IMR-90 (cell line): ENCODE measurements at regions not wholly inside any gene's neighbourhood (a gene's known extent, or its start where the extent isn't known, plus 50 kb on each side); places are given as distances from the start of the nearest gene placed in this dataset.
A peak's percentile ranks its signal among the peaks of the same experiment; 100 is the strongest.

ENCODE experiments used
- ATAC-seq: fragments of 200-7000 bp; cut with Tn5 transposase; 2 replicates; pipeline ENCODE4 v1.9.1; 2020; ENCODE audit warnings: low read depth, mild to moderate bottlenecking, moderate library complexity
- BruUV-seq: library from RNA; stranded (reverse); fragments of 400-500 nt; replicated peaks from 2 replicates; lab custom pipeline; 2021; lab: Mats Ljungman, UMichigan
- CTCF ChIA-PET: fragments of 300-600 bp; formaldehyde crosslinking; extraction: SDS; loops from one replicate; lab custom pipeline; 2021; ENCODE audit warnings: antibody characterized with exemption; lab: Yijun Ruan, JAX
- POLR2A ChIA-PET: fragments of 300-600 bp; sonication (Branson Sonifier 250); formaldehyde crosslinking; loops from one replicate; lab custom pipeline; 2022; ENCODE audit warnings: antibody characterized with exemption; ENCODE audit not compliant: unreplicated experiment; lab: Charles Lee
- DNase-seq: peaks from one replicate; pipeline ENCODE4 v3.0.0; 2013
- H2AFZ ChIP-seq: replicated peaks from 2 replicates; pipeline ENCODE3; 2013; ENCODE audit warnings: low read length, mild to moderate bottlenecking; ENCODE audit not compliant: poor library complexity
- H2AK5ac ChIP-seq: 2 replicates; pipeline ENCODE4 v1.6.1; 2013; ENCODE audit warnings: low read depth, low read length, inconsistent platforms
- H2AK9ac ChIP-seq: replicated peaks from 2 replicates; pipeline ENCODE3; 2013; ENCODE audit warnings: mild to moderate bottlenecking, low read depth, low read length, moderate library complexity; ENCODE audit not compliant: poor library complexity
- H2BK120ac ChIP-seq: 2 replicates; pipeline ENCODE4 v1.6.1; 2013; ENCODE audit warnings: low read depth, low read length, inconsistent platforms
- H2BK15ac ChIP-seq: 3 replicates; pipeline ENCODE4 v1.6.1; 2013; ENCODE audit warnings: low read depth, low read length, inconsistent platforms
- H2BK20ac ChIP-seq: 2 replicates; pipeline ENCODE4 v1.6.1; 2013; ENCODE audit warnings: low read depth, mild to moderate bottlenecking, inconsistent platforms, low read length, moderate library complexity
- H2BK5ac ChIP-seq: 2 replicates; pipeline ENCODE4 v1.6.1; 2013; ENCODE audit warnings: mild to moderate bottlenecking, low read depth, low read length, inconsistent platforms; ENCODE audit not compliant: poor library complexity, severe bottlenecking
- H3K14ac ChIP-seq: replicated peaks from 2 replicates; pipeline ENCODE4 v1.6.1; 2013; ENCODE audit warnings: low read depth, low read length, inconsistent platforms
- H3K18ac ChIP-seq: 2 replicates; pipeline ENCODE4 v1.6.1; 2013; ENCODE audit warnings: low read depth, low read length, control low read depth
- H3K23ac ChIP-seq: 2 replicates; pipeline ENCODE4 v1.6.1; 2013; ENCODE audit warnings: low read depth, low read length, inconsistent platforms
- H3K27ac ChIP-seq: 2 replicates; pipeline ENCODE4 v1.5.1; 2013; ENCODE audit warnings: mild to moderate bottlenecking, control low read depth, low read length; ENCODE audit not compliant: insufficient read depth
- H3K27me3 ChIP-seq: 2 replicates; pipeline ENCODE4 v1.6.1; 2013; ENCODE audit warnings: low read length; ENCODE audit not compliant: control insufficient read depth, insufficient read depth
- H3K36me3 ChIP-seq: 2 replicates; pipeline ENCODE4 v1.6.1; 2013; ENCODE audit warnings: low read length, mixed read lengths; ENCODE audit not compliant: control insufficient read depth, insufficient read depth
- H3K4ac ChIP-seq: 2 replicates; pipeline ENCODE4 v1.6.1; 2013; ENCODE audit warnings: low read depth, low read length, inconsistent platforms
- H3K4me1 ChIP-seq: 2 replicates; pipeline ENCODE4 v1.6.1; 2013; ENCODE audit warnings: low read length, mixed read lengths; ENCODE audit not compliant: control insufficient read depth, insufficient read depth
- H3K4me2 ChIP-seq: 2 replicates; pipeline ENCODE4 v1.6.1; 2013; ENCODE audit warnings: low read depth, mild to moderate bottlenecking, control low read depth, low read length, moderate library complexity
- H3K4me3 ChIP-seq: 2 replicates; pipeline ENCODE4 v1.5.1; 2013; ENCODE audit warnings: low read depth, mild to moderate bottlenecking, control low read depth, low read length, moderate library complexity; ENCODE audit not compliant: insufficient read depth
- H3K56ac ChIP-seq: 2 replicates; pipeline ENCODE4 v1.6.1; 2013; ENCODE audit warnings: low read length, inconsistent platforms; ENCODE audit not compliant: insufficient read depth; ENCODE audit errors: extremely low read depth
- H3K79me1 ChIP-seq, 2 experiments: 2 replicates each; pipeline ENCODE4 v1.6.1; 2013; ENCODE audit warnings: low read length in 2 of 2, inconsistent platforms in 1 of 2, low read depth in 1 of 2
- H3K9ac ChIP-seq: 2 replicates; pipeline ENCODE4 v1.6.1; 2013; ENCODE audit warnings: low read depth, low read length, control low read depth
- H3K9me1 ChIP-seq: 2 replicates; pipeline ENCODE4 v1.6.1; 2013; ENCODE audit warnings: low read length, inconsistent platforms; ENCODE audit not compliant: insufficient read depth
- H3K9me3 ChIP-seq: 2 replicates; pipeline ENCODE4 v1.6.1; 2013; ENCODE audit warnings: low read length; ENCODE audit not compliant: control insufficient read depth, insufficient read depth
- H4K20me1 ChIP-seq: 2 replicates; pipeline ENCODE4 v1.6.1; 2013; ENCODE audit warnings: low read length, inconsistent platforms; ENCODE audit not compliant: insufficient read depth
- H4K5ac ChIP-seq: 2 replicates; pipeline ENCODE4 v1.6.1; 2013; ENCODE audit warnings: mild to moderate bottlenecking, low read depth, low read length, control low read depth
- H4K8ac ChIP-seq, 2 experiments: 2 replicates each; pipeline ENCODE4 v1.6.1; 2013; ENCODE audit warnings: low read depth in 2 of 2, low read length in 2 of 2, control low read depth in 1 of 2, inconsistent platforms in 1 of 2
- H4K91ac ChIP-seq: 2 replicates; pipeline ENCODE4 v1.6.1; 2013; ENCODE audit warnings: low read depth, low read length, inconsistent platforms; ENCODE audit not compliant: insufficient read depth
- CEBPB ChIP-seq: IDR thresholded peaks from 2 replicates; pipeline ENCODE4 v1.6.1; 2012; ENCODE audit warnings: low read depth, low read length, improper control_type of control experiment
- CHD1 ChIP-seq: IDR thresholded peaks from 2 replicates; pipeline ENCODE4 v1.6.1; 2012; ENCODE audit warnings: low read depth, low read length, improper control_type of control experiment
- MAFK ChIP-seq: IDR thresholded peaks from 2 replicates; pipeline ENCODE4 v1.6.1; 2012; ENCODE audit warnings: low read depth, low read length, improper control_type of control experiment
- MAZ ChIP-seq: IDR thresholded peaks from 2 replicates; pipeline ENCODE4 v1.6.1; 2012; ENCODE audit warnings: low read depth, mild to moderate bottlenecking, low read length, improper control_type of control experiment, moderate library complexity, borderline replicate concordance
- POLR2A ChIP-seq: IDR thresholded peaks from 2 replicates; pipeline ENCODE4 v1.6.1; 2012; ENCODE audit warnings: mild to moderate bottlenecking, low read depth, low read length
- RCOR1 ChIP-seq: IDR thresholded peaks from 2 replicates; pipeline ENCODE4 v1.6.1; 2012; ENCODE audit warnings: mild to moderate bottlenecking, low read length, improper control_type of control experiment; ENCODE audit not compliant: insufficient replicate concordance
- SMC3 ChIP-seq: fragments of 150-350 bp; IDR thresholded peaks from 2 replicates; pipeline ENCODE4 v1.6.1; 2016; ENCODE audit warnings: low read depth, mild to moderate bottlenecking, antibody characterized with exemption, low read length, moderate library complexity
- WGBS, 2 experiments: methylation state at CpG; one replicate each; pipeline versions ENCODE4 v1.1.5 to v1.1.7; 2013; ENCODE audit warnings: missing lambda C conversion rate in 2 of 2; ENCODE audit not compliant: insufficient read length in 1 of 2; ENCODE audit errors: extremely low coverage in 2 of 2; 5-methylcytosine and 5-hydroxymethylcytosine counted together
- dilution Hi-C: fragments of 300-500 bp; cut with HindIII; formaldehyde crosslinking; loops from one replicate; pipeline ENCODE4 v1.14.3; 2018; ENCODE audit warnings: low sequenced_read_pairs; ENCODE audit not compliant: unreplicated experiment
- in situ Hi-C: fragments of 300-500 bp; cut with MboI; formaldehyde crosslinking; loops from 3 replicates; pipeline ENCODE4 v1.14.3; 2019; ENCODE audit warnings: low sequenced_read_pairs, inconsistent platforms, mixed read lengths
- intact Hi-C: fragments of 100-400 bp; cut with micrococcal nuclease; formaldehyde crosslinking; loops from 2 replicates; pipeline ENCODE4 v1.10.0; 2022
- TF ChIP-seq, protein P1 (sequence below): conservative IDR thresholded peaks from 2 replicates; pipeline ENCODE4 v1.5.1; 2012; ENCODE audit warnings: mild to moderate bottlenecking, low read depth, low read length, improper control_type of control experiment

- Histone ChIP-seq H3K27ac (no peak overlapping the region), H3K9me1 (no peaks in the 10 kb centered on the region), H3K23ac (no peak overlapping the region), H3K4ac (no peak overlapping the region), H3K14ac (no peak overlapping the region), H2AK5ac (no peak overlapping the region), H4K91ac (no peak overlapping the region), H3K4me3 (no peak overlapping the region), H3K4me1 (no peaks in the 10 kb centered on the region), H2AFZ (no peak overlapping the region), H2BK5ac (no peak overlapping the region), H2BK15ac (no peak overlapping the region), H3K18ac (no peak overlapping the region; the same call in 1 of the 2 replicates), H3K9ac (no peak overlapping the region), H4K20me1 (no peaks in the 10 kb centered on the region), H3K79me1 (no peaks in the 10 kb centered on the region), H2BK20ac (no peak overlapping the region), H3K56ac (no peak overlapping the region), H3K27me3 (peaks cover 7% of the 10 kb centered on the region), H2BK120ac (no peak overlapping the region), H3K36me3 (no peaks in the 10 kb centered on the region), H4K5ac (no peak overlapping the region), H4K8ac (no peak overlapping the region), H3K4me2 (no peak overlapping the region), H3K9me3 (no peaks in the 10 kb centered on the region), H2AK9ac (no peak overlapping the region)
- no TSS peak for BruUV-seq
- TF ChIP-seq MAZ, result no peak
- TF ChIP-seq CEBPB, result no peak
- no peak for TF ChIP-seq SMC3
- TF ChIP-seq, protein P1, sequence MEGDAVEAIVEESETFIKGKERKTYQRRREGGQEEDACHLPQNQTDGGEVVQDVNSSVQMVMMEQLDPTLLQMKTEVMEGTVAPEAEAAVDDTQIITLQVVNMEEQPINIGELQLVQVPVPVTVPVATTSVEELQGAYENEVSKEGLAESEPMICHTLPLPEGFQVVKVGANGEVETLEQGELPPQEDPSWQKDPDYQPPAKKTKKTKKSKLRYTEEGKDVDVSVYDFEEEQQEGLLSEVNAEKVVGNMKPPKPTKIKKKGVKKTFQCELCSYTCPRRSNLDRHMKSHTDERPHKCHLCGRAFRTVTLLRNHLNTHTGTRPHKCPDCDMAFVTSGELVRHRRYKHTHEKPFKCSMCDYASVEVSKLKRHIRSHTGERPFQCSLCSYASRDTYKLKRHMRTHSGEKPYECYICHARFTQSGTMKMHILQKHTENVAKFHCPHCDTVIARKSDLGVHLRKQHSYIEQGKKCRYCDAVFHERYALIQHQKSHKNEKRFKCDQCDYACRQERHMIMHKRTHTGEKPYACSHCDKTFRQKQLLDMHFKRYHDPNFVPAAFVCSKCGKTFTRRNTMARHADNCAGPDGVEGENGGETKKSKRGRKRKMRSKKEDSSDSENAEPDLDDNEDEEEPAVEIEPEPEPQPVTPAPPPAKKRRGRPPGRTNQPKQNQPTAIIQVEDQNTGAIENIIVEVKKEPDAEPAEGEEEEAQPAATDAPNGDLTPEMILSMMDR, result no peak
- TF ChIP-seq MAFK, result no peak
- no peak for TF ChIP-seq CHD1
- TF ChIP-seq RCOR1, result no peak
- no peak for TF ChIP-seq POLR2A
- DNase-seq (peak; percentile 21), ATAC-seq (0 out of 2 replicates have a peak, but pooled peaks have one; percentile 27)
- ChIA-PET POLR2A (no interaction called here), CTCF (no interaction called here)
- in situ Hi-C loops (no loop called here), intact Hi-C loops (loop anchor here (10.0 kb wide), 1 partner anchor 429 kb away; no protein-coding TSS in a partner anchor), dilution Hi-C loops (no loop called here)
- no CpG with 5 or more reads among the region's 4 CpGs for WGBS, 2 experiments
Measured at GRCh38 chr3:99325402-99325801, 313.0 kb upstream of the COL8A1 start.
